Gastrocnemius medialis (tissue), 4 donors: ENCODE measurements at regions not wholly inside any gene's neighbourhood (a gene's known extent, or its start where the extent isn't known, plus 50 kb on each side); places are given as distances from the start of the nearest gene placed in this dataset.

Experiments used
- ATAC-seq, 2 donors: fragments of 150-250 bp; one replicate each; pipeline ENCODE4 v1.9.1; 2016
- DNase-seq, 2 donors: peaks; one replicate each; pipeline ENCODE4 v3.0.0-alpha.2; 2019
- H3K27ac ChIP-seq, 4 donors: fragments of 200-600 bp; sonication (generic); 1 replicate in 1 of 4; 2 replicates in 3 of 4; pipeline ENCODE4 v1.5.1; 2016 to 2018; ENCODE audit warnings: mild to moderate bottlenecking in 2 of 4, moderate library complexity in 1 of 4
- H3K27me3 ChIP-seq, 3 donors: fragments of 200-600 bp; sonication (generic) in 2 of 3; 1 replicate in 1 of 3; 2 replicates in 2 of 3; pipeline versions ENCODE4 v1.5.1 to v1.6.0; 2016 to 2019; ENCODE audit warnings: mild to moderate bottlenecking in 1 of 3, moderate library complexity in 1 of 3
- H3K36me3 ChIP-seq, 2 donors: fragments of 200-600 bp; sonication (generic) in 1 of 2; one replicate each; pipeline ENCODE4 v1.5.1; 2017 to 2018
- H3K4me1 ChIP-seq, 2 donors: fragments of 200-600 bp; sonication (generic) in 1 of 2; one replicate each; pipeline ENCODE4 v1.5.1; 2016 to 2017; ENCODE audit warnings: mild to moderate bottlenecking in 2 of 2
- H3K4me3 ChIP-seq, 4 donors: fragments of 200-600 bp; sonication (generic) in 3 of 4; 1 replicate in 1 of 4; 2 replicates in 3 of 4; pipeline ENCODE4 v1.5.1; 2016 to 2019; ENCODE audit warnings: mild to moderate bottlenecking in 2 of 4
- H3K9me3 ChIP-seq, 3 donors: fragments of 200-600 bp; sonication (generic) in 2 of 3; 1 replicate in 1 of 3; 2 replicates in 2 of 3; pipeline ENCODE4 v1.5.1; 2016 to 2019
- CTCF ChIP-seq, 5 experiments: fragments of 450-650 bp in 3 of 5; fragments of 200-600 bp in 2 of 5; sonication (generic) in 2 of 5; IDR thresholded peaks in 4 of 5; conservative IDR thresholded peaks in 1 of 5; 1 replicate in 4 of 5; 2 replicates in 1 of 5; pipeline ENCODE4 v1.5.1; 2016 to 2019; ENCODE audit warnings: antibody characterized with exemption in 5 of 5, mild to moderate bottlenecking in 3 of 5, moderate library complexity in 3 of 5
- POLR2A ChIP-seq, 2 donors: fragments of 450-650 bp; IDR thresholded peaks; one replicate each; pipeline ENCODE4 v1.6.1; 2017; ENCODE audit warnings: antibody characterized with exemption in 2 of 2, mild to moderate bottlenecking in 2 of 2, moderate library complexity in 2 of 2
- in situ Hi-C, 4 donors: fragments of 200-750 bp; cut with MboI; loops; one replicate each; pipeline versions ENCODE4 v1.15.0 to v1.8.0; 2017; ENCODE audit warnings: low sequenced_read_pairs in 4 of 4
- intact Hi-C: fragments of 100-400 bp; cut with DNase I; formaldehyde crosslinking; loops from one replicate; pipeline ENCODE4 v1.15.1; 2023; ENCODE audit warnings: low total_unique reads

GRCh38 chr4:64192731-64193412 is 216.4 kb downstream of the TECRL start:
- no peaks in the 10 kb centered on the region for H3K27me3 ChIP-seq
- no peak for TF ChIP-seq POLR2A (IDR thresholded peaks at IDR 0.05)
- no peak for TF ChIP-seq CTCF (IDR thresholded peaks at IDR 0.05 in 4 of 5, conservative IDR thresholded peaks at IDR 0.05 in 1 of 5)
- H3K27ac ChIP-seq: no peak overlapping the region
- H3K36me3 ChIP-seq: no peaks in the 10 kb centered on the region
- H3K9me3 ChIP-seq: no peaks in the 10 kb centered on the region
- in situ Hi-C loops: no loop called here
- no peak for ATAC-seq
- H3K4me3 ChIP-seq: no peak overlapping the region
- H3K4me1 ChIP-seq: no peaks in the 10 kb centered on the region
- intact Hi-C loops: no loop called here
- no peak for DNase-seq

- ATAC-seq (no peak), DNase-seq (no peak)
- H3K9me3 ChIP-seq: no peaks in the 10 kb centered on the region
- no peak for TF ChIP-seq POLR2A (IDR thresholded peaks at IDR 0.05)
- TF ChIP-seq CTCF (IDR thresholded peaks at IDR 0.05 in 4 of 5, conservative IDR thresholded peaks at IDR 0.05 in 1 of 5): no peak
- H3K27ac ChIP-seq: no peak overlapping the region
- no peaks in the 10 kb centered on the region for H3K27me3 ChIP-seq
- no peaks in the 10 kb centered on the region for H3K36me3 ChIP-seq
- in situ Hi-C loops: no loop called here
- intact Hi-C loops: no loop called here
- no peaks in the 10 kb centered on the region for H3K4me1 ChIP-seq
- H3K4me3 ChIP-seq: no peak overlapping the region
Measured at GRCh38 chr4:64174247-64174882, 234.9 kb downstream of the TECRL start.

GRCh38 chr4:64166365-64166764 is 242.9 kb downstream of the TECRL start:
- no peak overlapping the region for H3K27ac ChIP-seq
- H3K4me3 ChIP-seq: no peak overlapping the region
- no peaks in the 10 kb centered on the region for H3K9me3 ChIP-seq
- in situ Hi-C loops: no loop called here
- ATAC-seq: no peak
- intact Hi-C loops: no loop called here
- H3K27me3 ChIP-seq: no peaks in the 10 kb centered on the region
- H3K4me1 ChIP-seq: no peaks in the 10 kb centered on the region
- no peak for DNase-seq
- no peaks in the 10 kb centered on the region for H3K36me3 ChIP-seq
- no peak for TF ChIP-seq POLR2A (IDR thresholded peaks at IDR 0.05)

GRCh38 chr4:64158648-64159326 is 250.5 kb downstream of the TECRL start:
- TF ChIP-seq POLR2A (IDR thresholded peaks at IDR 0.05) (no peak), CTCF (IDR thresholded peaks at IDR 0.05 in 4 of 5, conservative IDR thresholded peaks at IDR 0.05 in 1 of 5) (peak; percentile 47 to 72 (median 62))
- in situ Hi-C loops (loop anchor here (5.0 to 10.0 kb wide), 2 partner anchors 376 to 379 kb away; no protein-coding TSS in a partner anchor), intact Hi-C loops (loop anchor here (1.0 kb wide), 1 partner anchor 381 kb away; no protein-coding TSS in a partner anchor)
- peak in 1 of 2 donors; percentile 12 for DNase-seq
- Histone ChIP-seq H3K9me3 (no peaks in the 10 kb centered on the region), H3K27ac (no peak overlapping the region), H3K36me3 (no peaks in the 10 kb centered on the region), H3K4me1 (peaks cover 0 to 3% of the 10 kb centered on the region in 2 donors), H3K27me3 (no peaks in the 10 kb centered on the region), H3K4me3 (peak overlapping the region in 3 of 4 donors; percentile 30 to 49 (median 42))
- peak in 1 of 2 donors; percentile 21 for ATAC-seq

GRCh38 chr4:64157397-64157796 is 251.9 kb downstream of the TECRL start:
- Histone ChIP-seq H3K36me3 (no peaks in the 10 kb centered on the region), H3K4me1 (peaks cover 0 to 3% of the 10 kb centered on the region in 2 donors), H3K27me3 (no peaks in the 10 kb centered on the region), H3K27ac (no peak overlapping the region), H3K4me3 (no peak overlapping the region), H3K9me3 (no peaks in the 10 kb centered on the region)
- ATAC-seq (no peak), DNase-seq (no peak)
- intact Hi-C loops: no loop called here
- TF ChIP-seq POLR2A (IDR thresholded peaks at IDR 0.05): no peak
- no peak for TF ChIP-seq CTCF (IDR thresholded peaks at IDR 0.05 in 4 of 5, conservative IDR thresholded peaks at IDR 0.05 in 1 of 5)
- in situ Hi-C loops: loop anchor here (5.0 to 10.0 kb wide), 2 partner anchors 377 to 380 kb away; no protein-coding TSS in a partner anchor
